HepG2 (cell line): ENCODE measurements at regions not wholly inside any gene's neighbourhood (a gene's known extent, or its start where the extent isn't known, plus 50 kb on each side); places are given as distances from the start of the nearest gene placed in this dataset.

Experiments used
- ETV5 ChIP-seq: IDR thresholded peaks from 2 replicates; pipeline ENCODE4 v1.6.1; 2018; ENCODE audit warnings: missing biosample characterization, missing genetic modification reagents, inconsistent platforms, borderline replicate concordance
- EZH2 ChIP-seq: conservative IDR thresholded peaks from 2 replicates; pipeline ENCODE4 v1.6.1; 2012; ENCODE audit warnings: mild to moderate bottlenecking, low read depth, low read length, moderate library complexity
- IKZF5 ChIP-seq: IDR thresholded peaks from 2 replicates; pipeline ENCODE4 v1.6.1; 2018; ENCODE audit warnings: missing genetic modification reagents, mild to moderate bottlenecking, missing compliant biosample characterization
- NFIC ChIP-seq: IDR thresholded peaks from 2 replicates; pipeline ENCODE4 v1.6.1; 2012; ENCODE audit warnings: mild to moderate bottlenecking, low read length, inconsistent platforms
- PTBP1 ChIP-seq: fragments of 200-400 bp; formaldehyde crosslinking; IDR thresholded peaks from 2 replicates; pipeline ENCODE4 v1.6.1; 2018; ENCODE audit warnings: low read length, low read depth; ENCODE audit not compliant: poor library complexity, severe bottlenecking
- RERE ChIP-seq: IDR thresholded peaks from 2 replicates; pipeline ENCODE4 v1.6.1; 2016; ENCODE audit warnings: low read depth, missing genetic modification reagents, missing compliant biosample characterization
- RNF2 ChIP-seq: fragments of 450-650 bp; conservative IDR thresholded peaks from 2 replicates; pipeline ENCODE4 v1.6.1; 2016; ENCODE audit warnings: low read depth
- SMYD3 ChIP-seq: sonication (generic); formaldehyde crosslinking; IDR thresholded peaks from 2 replicates; pipeline ENCODE4 v1.8.1; 2023; ENCODE audit warnings: mild to moderate bottlenecking, missing genetic modification reagents
- STAG1 ChIP-seq: sonication (generic); formaldehyde crosslinking; IDR thresholded peaks from 2 replicates; pipeline ENCODE4 v1.4.0; 2020; ENCODE audit warnings: missing genetic modification reagents
- TBX2 ChIP-seq: sonication (generic); formaldehyde crosslinking; IDR thresholded peaks from 2 replicates; pipeline ENCODE4 v1.5.0; 2020; ENCODE audit warnings: missing genetic modification reagents, mild to moderate bottlenecking, borderline replicate concordance
- ZFP36L1 ChIP-seq: sonication (generic); formaldehyde crosslinking; IDR thresholded peaks from 2 replicates; pipeline ENCODE4 v1.8.0; 2022; ENCODE audit warnings: mild to moderate bottlenecking, missing genetic modification reagents, moderate library complexity
- ZKSCAN8 ChIP-seq: IDR thresholded peaks from 2 replicates; pipeline ENCODE4 v1.6.1; 2016; ENCODE audit warnings: borderline replicate concordance, missing genetic modification reagents, missing compliant biosample characterization
- ZMAT5 ChIP-seq: sonication (generic); formaldehyde crosslinking; IDR thresholded peaks from 2 replicates; pipeline ENCODE4 v1.5.0; 2020; ENCODE audit warnings: mild to moderate bottlenecking, low read depth, missing genetic modification reagents, borderline replicate concordance
- ZNF142 ChIP-seq: sonication (generic); formaldehyde crosslinking; IDR thresholded peaks from 2 replicates; pipeline ENCODE4 v1.4.0; 2020; ENCODE audit warnings: missing genetic modification reagents
- ZNF501 ChIP-seq: sonication (generic); formaldehyde crosslinking; IDR thresholded peaks from 2 replicates; pipeline ENCODE4 v1.5.1; 2020; ENCODE audit warnings: mild to moderate bottlenecking, moderate library complexity, missing genetic modification reagents
- ZNF530 ChIP-seq: sonication (generic); formaldehyde crosslinking; IDR thresholded peaks from 2 replicates; pipeline ENCODE4 v1.5.0; 2020; ENCODE audit warnings: low read depth, mild to moderate bottlenecking, missing genetic modification reagents
- ZNF737 ChIP-seq: sonication (generic); formaldehyde crosslinking; IDR thresholded peaks from 2 replicates; pipeline ENCODE4 v1.5.0; 2020; ENCODE audit warnings: missing genetic modification reagents, mild to moderate bottlenecking, borderline replicate concordance
- ZNF781 ChIP-seq: sonication (generic); formaldehyde crosslinking; IDR thresholded peaks from 2 replicates; pipeline ENCODE4 v1.5.1; 2020; ENCODE audit warnings: borderline replicate concordance, mild to moderate bottlenecking, missing genetic modification reagents; ENCODE audit errors: not compliant biosample characterization

GRCh38 chr2:180761224-180761623 is 219.2 kb upstream of the UBE2E3 start (continued):
- no peak for TF ChIP-seq RERE
- TF ChIP-seq ZNF501 (CRISPR knock-in tag) = no peak
- TF ChIP-seq ZKSCAN8 (CRISPR knock-in tag) = 0 out of 2 replicates have a peak, but pooled peaks have one; percentile 54
- TF ChIP-seq IKZF5 = peak; percentile 41; the same call in 1 of the 2 replicates
- TF ChIP-seq STAG1 (CRISPR knock-in tag) = no peak
- no peak for TF ChIP-seq ZMAT5 (CRISPR knock-in tag)
- no peak for TF ChIP-seq ZNF142 (CRISPR knock-in tag)
- no peak for TF ChIP-seq EZH2
- TF ChIP-seq ETV5 (CRISPR knock-in tag) = peak; percentile 65; the same call in 1 of the 2 replicates
- TF ChIP-seq ZFP36L1 (CRISPR knock-in tag) = no peak
- no peak for TF ChIP-seq SMYD3 (CRISPR knock-in tag)
- peak; percentile 48 for TF ChIP-seq ZNF781 (CRISPR knock-in tag)
- no peak for TF ChIP-seq PTBP1
- TF ChIP-seq ZNF530 (CRISPR knock-in tag) = no peak
- TF ChIP-seq NFIC = peak; percentile 69; the same call in 1 of the 2 replicates
- TF ChIP-seq TBX2 (CRISPR knock-in tag) = peak; percentile 76; the same call in 1 of the 2 replicates
- no peak for TF ChIP-seq ZNF737 (CRISPR knock-in tag)
- no peak for TF ChIP-seq RNF2
